Thymus (tissue), 11 donors: ENCODE measurements at regions not wholly inside any gene's neighbourhood (a gene's known extent, or its start where the extent isn't known, plus 50 kb on each side); places are given as distances from the start of the nearest gene placed in this dataset.
A peak's percentile ranks its signal among the peaks of the same experiment; 100 is the strongest.

Source experiments
- DNase-seq, 9 donors: peaks; one replicate each; pipeline ENCODE4 v3.0.0-alpha.2; 2013; ENCODE audit warnings: low spot score in 9 of 9, low read depth in 6 of 9, missing footprints in 1 of 9
- H3K27ac ChIP-seq, 2 donors: one replicate each; pipeline ENCODE4 v1.5.1; 2013; ENCODE audit warnings: control low read depth in 1 of 2, low read depth in 1 of 2, low read length in 1 of 2, mild to moderate bottlenecking in 1 of 2, moderate library complexity in 1 of 2
- H3K27me3 ChIP-seq, 2 donors: one replicate each; pipeline ENCODE4 v1.5.1; 2013; ENCODE audit warnings: low read length in 1 of 2; ENCODE audit not compliant: control insufficient read depth in 2 of 2, insufficient read depth in 1 of 2
- H3K36me3 ChIP-seq, 2 donors: one replicate each; pipeline ENCODE4 v1.5.1; 2013; ENCODE audit warnings: low read length in 1 of 2, mild to moderate bottlenecking in 1 of 2, moderate library complexity in 1 of 2; ENCODE audit not compliant: control insufficient read depth in 2 of 2, insufficient read depth in 2 of 2
- H3K4me1 ChIP-seq, 2 donors: one replicate each; pipeline ENCODE4 v1.5.1; 2013; ENCODE audit warnings: low read length in 2 of 2; ENCODE audit not compliant: control insufficient read depth in 2 of 2, insufficient read depth in 2 of 2
- H3K4me3 ChIP-seq, 2 donors: one replicate each; pipeline ENCODE4 v1.5.1; 2013; ENCODE audit warnings: low read length in 2 of 2, control low read depth in 1 of 2, mild to moderate bottlenecking in 1 of 2
- H3K9me3 ChIP-seq, 2 donors: one replicate each; pipeline ENCODE4 v1.5.1; 2013; ENCODE audit warnings: low read length in 1 of 2, mild to moderate bottlenecking in 1 of 2; ENCODE audit not compliant: control insufficient read depth in 2 of 2, insufficient read depth in 1 of 2
- WGBS: extraction: QIAGEN DNeasy Blood & Tissue Kit; methylation state at CpG from one replicate; pipeline ENCODE4 v1.1.7; 2013; 5-methylcytosine and 5-hydroxymethylcytosine counted together
- donor health status: healthy.

GRCh38 chr7:156140447-156140846, 328.2 kb upstream of the SHH start:
- H3K4me3 ChIP-seq = no peak overlapping the region
- no peaks in the 10 kb centered on the region for H3K9me3 ChIP-seq
- H3K27ac ChIP-seq = no peak overlapping the region
- peaks cover 2 to 7% of the 10 kb centered on the region in 2 donors for H3K27me3 ChIP-seq
- 66% methylated on average over 7 of the region's 7 CpGs for WGBS
- peak in 2 of 9 donors; percentile 0 to 16 for DNase-seq
- H3K4me1 ChIP-seq = no peaks in the 10 kb centered on the region
- no peaks in the 10 kb centered on the region for H3K36me3 ChIP-seq

GRCh38 chr7:156139633-156140032, 327.4 kb upstream of the SHH start:
- H3K9me3 ChIP-seq = no peaks in the 10 kb centered on the region
- H3K27me3 ChIP-seq = peaks cover 2 to 7% of the 10 kb centered on the region in 2 donors
- no peak for DNase-seq
- H3K27ac ChIP-seq = no peak overlapping the region
- WGBS = 65% methylated on average over 3 of the region's 3 CpGs
- H3K4me3 ChIP-seq = no peak overlapping the region
- no peaks in the 10 kb centered on the region for H3K4me1 ChIP-seq
- H3K36me3 ChIP-seq = no peaks in the 10 kb centered on the region

GRCh38 chr7:156139112-156139511, 326.8 kb upstream of the SHH start:
- Histone ChIP-seq H3K4me1 (no peaks in the 10 kb centered on the region), H3K27ac (no peak overlapping the region), H3K4me3 (no peak overlapping the region), H3K27me3 (peaks cover 2 to 5% of the 10 kb centered on the region in 2 donors), H3K9me3 (no peaks in the 10 kb centered on the region), H3K36me3 (no peaks in the 10 kb centered on the region)
- no peak for DNase-seq
- WGBS = 95% methylated on average over 7 of the region's 7 CpGs

GRCh38 chr7:156131881-156132280, 319.6 kb upstream of the SHH start:
- Histone ChIP-seq H3K27ac (no peak overlapping the region), H3K4me3 (no peak overlapping the region), H3K36me3 (no peaks in the 10 kb centered on the region), H3K27me3 (peaks cover 0 to 9% of the 10 kb centered on the region in 2 donors), H3K9me3 (no peaks in the 10 kb centered on the region), H3K4me1 (no peaks in the 10 kb centered on the region)
- DNase-seq = no peak
- 88% methylated on average over 2 of the region's 2 CpGs for WGBS

- Histone ChIP-seq H3K36me3 (no peaks in the 10 kb centered on the region), H3K27me3 (peaks cover 0 to 9% of the 10 kb centered on the region in 2 donors), H3K4me1 (no peaks in the 10 kb centered on the region), H3K27ac (no peak overlapping the region), H3K4me3 (no peak overlapping the region), H3K9me3 (no peaks in the 10 kb centered on the region)
- 85% methylated on average over 12 of the region's 12 CpGs for WGBS
- no peak for DNase-seq
These were observed 317.3 kb upstream of the SHH start for GRCh38 chr7:156129522-156129921.

- Histone ChIP-seq H3K36me3 (no peaks in the 10 kb centered on the region), H3K9me3 (no peaks in the 10 kb centered on the region), H3K27ac (no peak overlapping the region), H3K27me3 (peaks cover 0 to 9% of the 10 kb centered on the region in 2 donors), H3K4me1 (no peaks in the 10 kb centered on the region), H3K4me3 (no peak overlapping the region)
- WGBS = 94% methylated on average over 10 of the region's 10 CpGs
- no peak for DNase-seq
These were observed 316.2 kb upstream of the SHH start for GRCh38 chr7:156128496-156128895.

- no peak overlapping the region for H3K4me3 ChIP-seq
- no peaks in the 10 kb centered on the region for H3K36me3 ChIP-seq
- H3K9me3 ChIP-seq = no peaks in the 10 kb centered on the region
- H3K27me3 ChIP-seq = peaks cover 0 to 9% of the 10 kb centered on the region in 2 donors
- no peak for DNase-seq
- 87% methylated on average over 35 of the region's 35 CpGs for WGBS
- no peak overlapping the region for H3K27ac ChIP-seq
- H3K4me1 ChIP-seq = no peaks in the 10 kb centered on the region
These were observed 315.2 kb upstream of the SHH start for GRCh38 chr7:156127166-156128134.

GRCh38 chr7:156125841-156126730, 313.8 kb upstream of the SHH start:
- Histone ChIP-seq H3K27ac (no peak overlapping the region), H3K27me3 (peaks cover 0 to 9% of the 10 kb centered on the region in 2 donors), H3K4me3 (no peak overlapping the region), H3K36me3 (no peaks in the 10 kb centered on the region), H3K4me1 (no peaks in the 10 kb centered on the region), H3K9me3 (no peaks in the 10 kb centered on the region)
- DNase-seq = no peak
- 96% methylated on average over 23 of the region's 23 CpGs for WGBS

- DNase-seq = no peak
- WGBS = 91% methylated on average over 18 of the region's 18 CpGs
- Histone ChIP-seq H3K4me3 (no peak overlapping the region), H3K27ac (no peak overlapping the region), H3K36me3 (no peaks in the 10 kb centered on the region), H3K27me3 (peaks cover 0 to 5% of the 10 kb centered on the region in 2 donors), H3K4me1 (no peaks in the 10 kb centered on the region), H3K9me3 (no peaks in the 10 kb centered on the region)
These were observed 312.1 kb upstream of the SHH start for GRCh38 chr7:156124356-156124755.
